ENCODE measurements at regions not wholly inside any gene's neighbourhood (a gene's known extent, or its start where the extent isn't known, plus 50 kb on each side); places are given as distances from the start of the nearest gene placed in this dataset.
"Not testable (repeated sequence)": the region's sequence is repeated elsewhere in the genome, so short reads cannot be mapped to it uniquely, and the experiment has no call there.

GRCh38 chr6:126923807-126924206 lies 194.7 kb upstream of the RSPO3 start:
- no peak for DNase-seq

GRCh38 chr6:126926926-126927325 lies 191.5 kb upstream of the RSPO3 start:
- DNase-seq: no peak

- no peak for DNase-seq
Measured at GRCh38 chr6:126927841-126928240, 190.6 kb upstream of the RSPO3 start.

GRCh38 chr6:126937426-126937825 lies 181.0 kb upstream of the RSPO3 start:
- DNase-seq: no peak

GRCh38 chr6:126939784-126940183 lies 178.7 kb upstream of the RSPO3 start:
- no peak for DNase-seq

- no peak for DNase-seq
Measured at GRCh38 chr6:126941751-126942150, 176.7 kb upstream of the RSPO3 start.

- DNase-seq: no peak
Measured at GRCh38 chr6:126944512-126944911, 174.0 kb upstream of the RSPO3 start.

GRCh38 chr6:126945150-126945685 lies 173.3 kb upstream of the RSPO3 start:
- DNase-seq: no peak

GRCh38 chr6:126945812-126946360 lies 172.6 kb upstream of the RSPO3 start:
- DNase-seq: no peak

- no peak for DNase-seq
Measured at GRCh38 chr6:126947070-126947469, 171.4 kb upstream of the RSPO3 start.

GRCh38 chr6:126949786-126950185 lies 168.7 kb upstream of the RSPO3 start:
- DNase-seq: no peak

GRCh38 chr6:126955621-126956020 lies 162.8 kb upstream of the RSPO3 start:
- DNase-seq: no peak

- DNase-seq: no peak
Measured at GRCh38 chr6:126957721-126958120, 160.8 kb upstream of the RSPO3 start.

- DNase-seq: no peak
Measured at GRCh38 chr6:126959765-126960164, 158.7 kb upstream of the RSPO3 start.

GRCh38 chr6:126963077-126963809 lies 155.2 kb upstream of the RSPO3 start:
- peak; percentile 15 for DNase-seq

GRCh38 chr6:126967296-126968005 lies 151.0 kb upstream of the RSPO3 start:
- no peak for DNase-seq

GRCh38 chr6:126976253-126976797 lies 142.1 kb upstream of the RSPO3 start:
- no peak for DNase-seq

GRCh38 chr6:126983779-126984178 lies 134.7 kb upstream of the RSPO3 start:
- DNase-seq: no peak

- not testable (repeated sequence) for DNase-seq
Measured at GRCh38 chr6:126988125-126988524, 130.3 kb upstream of the RSPO3 start.

GRCh38 chr6:127000631-127001030 lies 117.8 kb upstream of the RSPO3 start:
- DNase-seq: no peak

GRCh38 chr6:127013865-127014264 lies 104.6 kb upstream of the RSPO3 start:
- no peak for DNase-seq

- no peak for DNase-seq
Measured at GRCh38 chr6:127015858-127016257, 102.6 kb upstream of the RSPO3 start.

- no peak for DNase-seq
Measured at GRCh38 chr6:127019828-127020227, 98.6 kb upstream of the RSPO3 start.

- DNase-seq: peak; percentile 25
Measured at GRCh38 chr6:127022302-127022701, 96.2 kb upstream of the RSPO3 start.

Data from COR-L47 (cell line).